Kidney (tissue), 13 donors: ENCODE measurements at regions not wholly inside any gene's neighbourhood (a gene's known extent, or its start where the extent isn't known, plus 50 kb on each side); places are given as distances from the start of the nearest gene placed in this dataset.
"Not testable (repeated sequence)": the region's sequence is repeated elsewhere in the genome, so short reads cannot be mapped to it uniquely, and the experiment has no call there.

Source experiments
- DNase-seq, 5 donors: peaks; one replicate each; pipeline ENCODE4 v3.0.0-alpha.2; 2013 to 2020
- FAIRE-seq: peaks from 2 replicates; lab custom pipeline; 2012; peaks lifted over from hg19 to GRCh38; lab: Jason Lieb, UNC
- H3K27ac ChIP-seq, 2 donors: one replicate each; pipeline ENCODE4 v1.7.0; 2013; ENCODE audit warnings: low read depth in 2 of 2, low read length in 2 of 2, inconsistent platforms in 1 of 2
- H3K27me3 ChIP-seq: one replicate; pipeline ENCODE4 v1.7.1; 2013; ENCODE audit warnings: low read length, inconsistent platforms; ENCODE audit not compliant: control insufficient read depth, insufficient read depth
- H3K36me3 ChIP-seq, 3 donors: one replicate each; pipeline versions ENCODE4 v1.7.0 to v1.7.1; 2013; ENCODE audit warnings: low read length in 3 of 3, control low read depth in 1 of 3, inconsistent platforms in 1 of 3; ENCODE audit not compliant: insufficient read depth in 3 of 3, control insufficient read depth in 2 of 3
- H3K4me1 ChIP-seq, 3 donors: one replicate each; pipeline versions ENCODE4 v1.7.0 to v1.7.1; 2013; ENCODE audit warnings: low read length in 3 of 3, inconsistent platforms in 1 of 3, low read depth in 1 of 3; ENCODE audit not compliant: control insufficient read depth in 2 of 3, insufficient read depth in 2 of 3
- H3K4me3 ChIP-seq, 3 donors: one replicate each; pipeline versions ENCODE4 v1.7.0 to v1.8.1; 2013; ENCODE audit warnings: low read length in 3 of 3, control low read depth in 1 of 3, inconsistent platforms in 1 of 3
- H3K9ac ChIP-seq, 3 donors: one replicate each; pipeline versions ENCODE4 v1.7.0 to v1.7.1; 2013; ENCODE audit warnings: low read length in 3 of 3, control low read depth in 1 of 3, inconsistent platforms in 1 of 3
- H3K9me3 ChIP-seq, 3 donors: one replicate each; pipeline versions ENCODE4 v1.7.0 to v1.7.1; 2013; ENCODE audit warnings: low read length in 3 of 3, control low read depth in 1 of 3, inconsistent platforms in 1 of 3; ENCODE audit not compliant: control insufficient read depth in 2 of 3, insufficient read depth in 1 of 3
- intact Hi-C: fragments of 100-400 bp; cut with DNase I; formaldehyde crosslinking; loops from one replicate; pipeline ENCODE4 v1.11.1; 2022
- TF ChIP-seq, protein P1 (sequence below): IDR thresholded peaks from 3 replicates; pipeline ENCODE4 v1.5.1; 2012; ENCODE audit warnings: mild to moderate bottlenecking, moderate library complexity, borderline replicate concordance; ENCODE audit not compliant: insufficient read depth; ENCODE audit errors: extremely low read depth
- donor health status: control.
- donor health status: control.
- donor health status: control.
- donor health status: control.
- donor health status: control.
- donor health status: DM: yes; HTN: yes; CAD: no.
- donor health status: Normal renal cell carcinoma (clear cell type).

DNA sequence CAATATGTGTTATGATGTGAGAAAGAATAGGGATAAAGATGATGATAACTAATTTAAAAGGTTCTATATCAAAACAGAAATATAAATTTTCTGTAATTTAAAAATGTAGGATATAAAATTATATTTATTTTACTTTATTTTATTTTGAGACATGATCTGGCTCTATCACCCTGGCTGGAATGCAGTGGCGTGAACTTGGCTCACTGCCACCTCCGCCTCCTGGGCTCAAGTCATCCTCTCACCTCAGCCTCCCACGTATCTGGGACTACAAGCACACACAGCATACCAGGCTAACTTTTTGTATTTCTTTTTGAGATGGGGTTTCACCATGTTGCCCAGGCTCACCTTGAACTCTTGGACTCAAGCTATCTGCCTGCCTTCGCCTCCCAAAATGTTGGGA, 214.9 kb upstream of the SLITRK1 start:
- FAIRE-seq (no peak), DNase-seq (no peak)
- intact Hi-C loops, result no loop called here
- Histone ChIP-seq H3K9ac (no peak overlapping the region), H3K36me3 (no peaks in the 10 kb centered on the region), H3K4me1 (no peaks in the 10 kb centered on the region), H3K27ac (no peak overlapping the region), H3K27me3 (no peaks in the 10 kb centered on the region), H3K4me3 (no peak overlapping the region), H3K9me3 (no peaks in the 10 kb centered on the region)
- TF ChIP-seq, protein P1, sequence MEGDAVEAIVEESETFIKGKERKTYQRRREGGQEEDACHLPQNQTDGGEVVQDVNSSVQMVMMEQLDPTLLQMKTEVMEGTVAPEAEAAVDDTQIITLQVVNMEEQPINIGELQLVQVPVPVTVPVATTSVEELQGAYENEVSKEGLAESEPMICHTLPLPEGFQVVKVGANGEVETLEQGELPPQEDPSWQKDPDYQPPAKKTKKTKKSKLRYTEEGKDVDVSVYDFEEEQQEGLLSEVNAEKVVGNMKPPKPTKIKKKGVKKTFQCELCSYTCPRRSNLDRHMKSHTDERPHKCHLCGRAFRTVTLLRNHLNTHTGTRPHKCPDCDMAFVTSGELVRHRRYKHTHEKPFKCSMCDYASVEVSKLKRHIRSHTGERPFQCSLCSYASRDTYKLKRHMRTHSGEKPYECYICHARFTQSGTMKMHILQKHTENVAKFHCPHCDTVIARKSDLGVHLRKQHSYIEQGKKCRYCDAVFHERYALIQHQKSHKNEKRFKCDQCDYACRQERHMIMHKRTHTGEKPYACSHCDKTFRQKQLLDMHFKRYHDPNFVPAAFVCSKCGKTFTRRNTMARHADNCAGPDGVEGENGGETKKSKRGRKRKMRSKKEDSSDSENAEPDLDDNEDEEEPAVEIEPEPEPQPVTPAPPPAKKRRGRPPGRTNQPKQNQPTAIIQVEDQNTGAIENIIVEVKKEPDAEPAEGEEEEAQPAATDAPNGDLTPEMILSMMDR, result no peak

DNA sequence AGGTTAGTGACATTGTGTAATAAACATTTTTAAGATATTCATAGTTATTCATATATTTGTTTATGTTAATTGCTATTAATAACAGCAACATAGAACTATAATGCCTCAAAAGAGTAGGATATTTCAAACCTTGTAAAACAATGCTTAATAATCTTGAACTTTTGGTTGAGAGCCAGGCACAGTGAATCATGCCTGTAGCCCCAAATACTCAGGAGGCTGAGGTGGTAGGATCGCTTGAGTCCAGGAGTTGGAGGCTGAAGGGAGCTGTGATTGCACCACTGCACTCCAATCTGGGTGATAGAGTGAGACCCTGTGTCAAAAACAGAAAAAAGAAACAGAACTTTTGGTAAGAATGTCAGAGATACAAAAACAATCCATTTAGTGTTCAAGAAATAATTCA, 213.9 kb upstream of the SLITRK1 start:
- H3K4me1 ChIP-seq, result no peaks in the 10 kb centered on the region
- no peaks in the 10 kb centered on the region for H3K36me3 ChIP-seq
- H3K27ac ChIP-seq, result no peak overlapping the region
- TF ChIP-seq, protein P1, result no peak
- no peak overlapping the region for H3K9ac ChIP-seq
- no peaks in the 10 kb centered on the region for H3K9me3 ChIP-seq
- no peaks in the 10 kb centered on the region for H3K27me3 ChIP-seq
- no peak overlapping the region for H3K4me3 ChIP-seq
- intact Hi-C loops, result no loop called here
- DNase-seq, result no peak
- FAIRE-seq, result no peak

DNA sequence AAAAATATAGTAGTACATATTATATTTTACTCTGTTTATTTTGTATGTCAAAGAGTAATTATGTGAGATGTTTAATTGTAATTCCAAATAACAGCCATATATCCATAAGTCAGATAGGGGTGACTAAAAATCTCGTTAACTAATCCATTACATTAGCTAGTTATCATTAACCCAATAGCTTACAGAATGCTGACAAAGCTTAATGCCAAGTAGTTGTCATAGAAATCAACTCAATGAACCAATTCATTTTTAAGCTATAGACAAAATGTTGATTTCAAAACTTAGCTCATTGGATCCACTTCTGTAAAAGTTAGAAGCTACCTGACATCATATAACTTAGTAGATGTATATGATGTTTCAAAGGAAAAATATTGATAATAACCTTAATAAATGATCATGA, 206.7 kb upstream of the SLITRK1 start:
- TF ChIP-seq, protein P1, result no peak
- Histone ChIP-seq H3K4me1 (no peaks in the 10 kb centered on the region), H3K4me3 (no peak overlapping the region), H3K36me3 (no peaks in the 10 kb centered on the region), H3K9me3 (peaks cover 0 to 6% (median 4%) of the 10 kb centered on the region in 3 donors), H3K9ac (no peak overlapping the region), H3K27ac (no peak overlapping the region), H3K27me3 (no peaks in the 10 kb centered on the region)
- intact Hi-C loops, result no loop called here
- DNase-seq, result no peak
- no peak for FAIRE-seq

DNA sequence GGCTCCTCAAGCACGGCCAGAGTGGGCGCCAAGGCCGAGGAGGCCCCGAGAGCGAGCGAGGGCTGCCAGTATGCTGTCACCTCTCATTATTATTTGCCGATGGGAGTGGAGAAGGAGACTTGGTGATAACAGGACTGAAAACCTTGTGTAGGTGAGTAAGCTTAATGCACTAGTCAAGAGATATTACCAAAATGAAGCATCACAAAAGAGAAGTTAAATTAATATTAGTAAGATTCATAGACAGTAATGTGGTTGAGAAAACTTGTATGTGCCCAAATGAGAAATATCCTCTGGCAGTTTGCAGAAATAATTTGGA, 204.5 kb upstream of the SLITRK1 start:
- H3K27ac ChIP-seq, result no peak overlapping the region
- no peaks in the 10 kb centered on the region for H3K36me3 ChIP-seq
- DNase-seq, result no peak
- peaks cover 0 to 6% (median 4%) of the 10 kb centered on the region in 3 donors for H3K9me3 ChIP-seq
- TF ChIP-seq, protein P1, result no peak
- no peak overlapping the region for H3K9ac ChIP-seq
- intact Hi-C loops, result no loop called here
- no peak overlapping the region for H3K4me3 ChIP-seq
- no peaks in the 10 kb centered on the region for H3K27me3 ChIP-seq
- H3K4me1 ChIP-seq, result no peaks in the 10 kb centered on the region
- no peak for FAIRE-seq

DNA sequence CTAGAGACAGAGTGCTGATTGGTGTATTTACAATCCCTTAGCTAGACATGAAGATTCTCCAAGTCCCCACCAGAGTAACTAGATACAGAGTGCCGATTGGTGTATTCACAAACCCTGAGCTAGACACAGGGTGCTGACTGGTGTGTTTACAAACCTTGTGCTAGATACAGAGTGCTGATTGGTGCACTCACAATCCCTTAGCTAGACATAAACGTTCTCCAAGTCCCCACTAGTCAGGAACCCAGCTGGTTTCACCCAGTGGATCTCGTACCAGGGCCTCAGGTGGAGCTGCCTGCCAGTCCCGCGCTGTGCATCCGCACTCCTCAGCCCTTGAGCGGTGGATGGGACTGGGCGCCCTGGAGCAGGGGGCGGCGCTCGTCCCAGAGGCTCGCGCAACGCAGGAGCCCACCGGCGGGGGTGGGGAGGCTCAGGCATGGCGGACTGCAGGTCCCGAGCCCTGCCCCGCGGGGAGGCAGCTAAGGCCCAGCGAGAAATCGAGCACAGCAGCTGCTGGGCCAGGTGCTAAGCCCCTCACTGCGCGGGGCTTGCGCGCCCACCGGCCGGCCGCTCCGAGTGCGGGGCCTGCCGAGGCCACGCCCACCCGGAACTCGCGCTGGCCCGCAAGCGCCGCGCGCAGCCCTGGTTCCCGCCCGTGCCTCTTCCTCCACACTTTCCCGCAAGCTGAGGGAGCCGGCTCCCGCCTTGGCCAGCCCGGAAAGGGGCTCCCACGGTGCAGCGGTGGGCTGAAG, 204.0 kb upstream of the SLITRK1 start:
- H3K27ac ChIP-seq, H3K36me3 ChIP-seq, H3K4me1 ChIP-seq, H3K4me3 ChIP-seq, H3K9ac ChIP-seq, intact Hi-C loops, FAIRE-seq, H3K27me3 ChIP-seq, H3K9me3 ChIP-seq: not testable (repeated sequence)
- peak in 3 of 5 donors; percentile 13 to 64 (median 23) for DNase-seq
